Thymus (tissue), 11 donors: ENCODE measurements at regions not wholly inside any gene's neighbourhood (a gene's known extent, or its start where the extent isn't known, plus 50 kb on each side); places are given as distances from the start of the nearest gene placed in this dataset.

ENCODE experiments used
- DNase-seq, 9 donors: peaks; one replicate each; pipeline ENCODE4 v3.0.0-alpha.2; 2013; ENCODE audit warnings: low spot score in 9 of 9, low read depth in 6 of 9, missing footprints in 1 of 9
- H3K27ac ChIP-seq, 2 donors: one replicate each; pipeline ENCODE4 v1.5.1; 2013; ENCODE audit warnings: control low read depth in 1 of 2, low read depth in 1 of 2, low read length in 1 of 2, mild to moderate bottlenecking in 1 of 2, moderate library complexity in 1 of 2
- H3K27me3 ChIP-seq, 2 donors: one replicate each; pipeline ENCODE4 v1.5.1; 2013; ENCODE audit warnings: low read length in 1 of 2; ENCODE audit not compliant: control insufficient read depth in 2 of 2, insufficient read depth in 1 of 2
- H3K36me3 ChIP-seq, 2 donors: one replicate each; pipeline ENCODE4 v1.5.1; 2013; ENCODE audit warnings: low read length in 1 of 2, mild to moderate bottlenecking in 1 of 2, moderate library complexity in 1 of 2; ENCODE audit not compliant: control insufficient read depth in 2 of 2, insufficient read depth in 2 of 2
- H3K4me1 ChIP-seq, 2 donors: one replicate each; pipeline ENCODE4 v1.5.1; 2013; ENCODE audit warnings: low read length in 2 of 2; ENCODE audit not compliant: control insufficient read depth in 2 of 2, insufficient read depth in 2 of 2
- H3K4me3 ChIP-seq, 2 donors: one replicate each; pipeline ENCODE4 v1.5.1; 2013; ENCODE audit warnings: low read length in 2 of 2, control low read depth in 1 of 2, mild to moderate bottlenecking in 1 of 2
- H3K9me3 ChIP-seq, 2 donors: one replicate each; pipeline ENCODE4 v1.5.1; 2013; ENCODE audit warnings: low read length in 1 of 2, mild to moderate bottlenecking in 1 of 2; ENCODE audit not compliant: control insufficient read depth in 2 of 2, insufficient read depth in 1 of 2
- WGBS: extraction: QIAGEN DNeasy Blood & Tissue Kit; methylation state at CpG from one replicate; pipeline ENCODE4 v1.1.7; 2013; 5-methylcytosine and 5-hydroxymethylcytosine counted together
- donor health status: healthy.

- no peaks in the 10 kb centered on the region for H3K27me3 ChIP-seq
- 98% methylated on average over 9 of the region's 9 CpGs for WGBS
- H3K4me3 ChIP-seq, result no peak overlapping the region
- no peaks in the 10 kb centered on the region for H3K9me3 ChIP-seq
- no peaks in the 10 kb centered on the region for H3K4me1 ChIP-seq
- no peaks in the 10 kb centered on the region for H3K36me3 ChIP-seq
- no peak for DNase-seq
- no peak overlapping the region for H3K27ac ChIP-seq
Measured at GRCh38 chr11:95486979-95487378, 256.0 kb upstream of the SESN3 start.

- Histone ChIP-seq H3K4me1 (no peaks in the 10 kb centered on the region), H3K27ac (no peak overlapping the region), H3K36me3 (no peaks in the 10 kb centered on the region), H3K27me3 (no peaks in the 10 kb centered on the region), H3K9me3 (no peaks in the 10 kb centered on the region), H3K4me3 (no peak overlapping the region)
- no peak for DNase-seq
- 100% methylated on average over 2 of the region's 2 CpGs for WGBS
Measured at GRCh38 chr11:95486466-95486865, 255.5 kb upstream of the SESN3 start.

DNA sequence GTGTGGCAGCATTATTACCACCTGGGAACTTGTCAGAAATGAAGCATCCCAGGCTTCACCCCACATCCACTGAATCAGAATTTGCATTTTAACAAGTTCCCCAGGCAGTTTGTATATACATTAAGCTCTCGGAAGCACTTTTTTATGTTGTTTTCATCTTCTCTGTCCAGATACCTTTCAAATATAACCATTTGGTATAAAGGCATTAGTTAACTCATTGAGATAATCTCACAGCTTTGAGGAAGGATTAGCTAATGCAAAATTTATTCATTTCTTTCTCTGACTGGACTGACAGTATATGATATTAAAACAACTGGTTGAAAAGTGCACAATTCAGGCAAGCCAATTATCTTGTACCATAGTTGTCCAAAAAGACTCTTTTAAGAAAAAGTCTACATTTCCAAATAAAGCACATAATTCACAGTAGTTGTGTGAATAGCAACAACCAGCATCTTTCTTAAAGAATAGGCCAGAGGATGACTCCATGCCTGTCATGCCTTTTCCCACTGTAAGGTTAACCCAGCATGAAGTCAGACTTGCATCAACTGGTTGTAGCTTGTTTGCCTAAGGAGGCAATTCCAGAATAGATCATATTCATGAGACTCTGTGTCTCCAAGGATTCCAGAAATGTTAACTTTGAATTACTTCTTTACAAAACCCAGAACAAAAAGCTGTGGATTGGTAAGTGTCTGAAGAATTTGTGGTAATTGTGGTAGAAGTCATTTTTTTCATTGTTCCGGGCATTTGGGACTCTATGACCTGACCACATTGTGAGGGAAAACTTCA lies 254.3 kb upstream of the SESN3 start:
- H3K36me3 ChIP-seq, result no peaks in the 10 kb centered on the region
- no peaks in the 10 kb centered on the region for H3K9me3 ChIP-seq
- no peak overlapping the region for H3K27ac ChIP-seq
- H3K4me1 ChIP-seq, result no peaks in the 10 kb centered on the region
- DNase-seq, result no peak
- no peaks in the 10 kb centered on the region for H3K27me3 ChIP-seq
- WGBS, result 93% methylated on average over 2 of the region's 2 CpGs
- no peak overlapping the region for H3K4me3 ChIP-seq

DNA sequence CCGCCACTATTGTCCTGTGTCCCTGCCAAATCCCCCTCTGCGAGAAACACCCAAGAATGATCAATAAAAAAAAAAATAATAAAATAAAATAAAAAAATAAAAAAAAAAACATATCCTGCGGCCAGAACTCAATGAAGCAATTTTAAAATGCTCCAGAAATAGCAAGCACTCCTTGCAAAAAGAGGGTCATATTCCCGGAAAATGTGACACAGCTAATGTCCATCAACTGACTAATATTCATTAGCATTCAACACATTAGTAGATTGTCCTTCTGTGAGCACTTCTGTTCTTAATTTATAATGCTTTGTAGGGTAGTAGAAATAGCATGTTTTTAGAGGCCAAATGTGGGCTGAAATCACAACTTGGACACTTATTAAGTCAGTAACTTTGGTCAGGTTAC lies 252.3 kb upstream of the SESN3 start:
- H3K27me3 ChIP-seq, result no peaks in the 10 kb centered on the region
- H3K9me3 ChIP-seq, result no peaks in the 10 kb centered on the region
- no peak for DNase-seq
- H3K27ac ChIP-seq, result no peak overlapping the region
- no peaks in the 10 kb centered on the region for H3K4me1 ChIP-seq
- H3K4me3 ChIP-seq, result no peak overlapping the region
- no peaks in the 10 kb centered on the region for H3K36me3 ChIP-seq
- 98% methylated on average over 4 of the region's 4 CpGs for WGBS

GRCh38 chr11:95478003-95478402 lies 247.0 kb upstream of the SESN3 start:
- no peak overlapping the region for H3K27ac ChIP-seq
- H3K27me3 ChIP-seq, result no peaks in the 10 kb centered on the region
- no peaks in the 10 kb centered on the region for H3K36me3 ChIP-seq
- no peaks in the 10 kb centered on the region for H3K4me1 ChIP-seq
- no peak for DNase-seq
- no peak overlapping the region for H3K4me3 ChIP-seq
- no peaks in the 10 kb centered on the region for H3K9me3 ChIP-seq

GRCh38 chr11:95469258-95469657 lies 238.3 kb upstream of the SESN3 start:
- H3K4me1 ChIP-seq, result no peaks in the 10 kb centered on the region
- H3K9me3 ChIP-seq, result no peaks in the 10 kb centered on the region
- DNase-seq, result no peak
- no peaks in the 10 kb centered on the region for H3K36me3 ChIP-seq
- no peak overlapping the region for H3K4me3 ChIP-seq
- 97% methylated on average over 2 of the region's 2 CpGs for WGBS
- no peaks in the 10 kb centered on the region for H3K27me3 ChIP-seq
- no peak overlapping the region for H3K27ac ChIP-seq

DNA sequence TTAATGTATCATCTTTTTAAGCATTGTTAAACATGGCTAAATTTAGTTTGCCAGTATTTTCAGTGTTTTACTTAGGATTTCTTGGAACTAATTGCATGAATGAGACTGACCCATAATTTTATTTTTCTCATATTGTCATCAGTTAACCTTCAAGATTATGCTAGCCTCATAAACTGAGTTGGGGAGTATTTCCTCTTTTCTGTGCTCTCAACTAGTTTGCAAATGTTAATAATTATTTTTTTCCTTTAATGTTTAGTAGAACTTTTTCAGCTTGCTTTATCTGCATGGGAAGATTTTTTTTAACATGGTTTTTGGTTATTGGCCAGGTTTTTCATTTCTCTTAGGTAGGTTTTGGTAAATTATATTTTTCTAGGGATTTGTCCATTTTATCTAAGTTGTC lies 235.4 kb upstream of the SESN3 start:
- Histone ChIP-seq H3K4me3 (no peak overlapping the region), H3K27me3 (no peaks in the 10 kb centered on the region)
- no peak for DNase-seq

GRCh38 chr11:95465887-95466286 lies 234.9 kb upstream of the SESN3 start:
- no peak overlapping the region for H3K4me3 ChIP-seq
- no peak overlapping the region for H3K27ac ChIP-seq
- 96% methylated on average over 7 of the region's 7 CpGs for WGBS
- no peaks in the 10 kb centered on the region for H3K4me1 ChIP-seq
- DNase-seq, result no peak
- H3K9me3 ChIP-seq, result no peaks in the 10 kb centered on the region
- H3K27me3 ChIP-seq, result no peaks in the 10 kb centered on the region
- H3K36me3 ChIP-seq, result no peaks in the 10 kb centered on the region

More for the DNA sequence above, 235.4 kb upstream of the SESN3 start:
- H3K9me3 ChIP-seq, result no peaks in the 10 kb centered on the region
- no peak overlapping the region for H3K27ac ChIP-seq
- H3K36me3 ChIP-seq, result no peaks in the 10 kb centered on the region
- no peaks in the 10 kb centered on the region for H3K4me1 ChIP-seq

DNA sequence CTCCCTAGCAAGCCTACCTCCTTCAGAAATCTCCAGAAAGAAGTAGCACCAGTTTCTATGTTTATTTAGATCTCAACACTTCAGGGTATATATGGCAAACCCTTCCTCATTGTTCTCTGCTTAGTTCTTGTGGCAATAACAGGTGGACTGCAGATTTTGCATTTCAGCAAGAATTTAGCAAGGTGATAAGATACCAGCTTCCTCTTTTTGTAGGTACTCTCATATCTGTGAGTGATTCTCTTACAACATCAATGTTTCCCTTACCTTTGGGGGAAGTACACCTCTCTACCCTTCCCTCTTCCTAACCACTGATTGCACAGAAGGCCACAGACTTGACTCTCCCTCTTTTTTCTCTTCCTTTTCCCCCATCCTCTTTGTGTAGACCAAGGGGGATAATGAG lies 230.9 kb upstream of the SESN3 start:
- H3K9me3 ChIP-seq, result no peaks in the 10 kb centered on the region
- H3K36me3 ChIP-seq, result no peaks in the 10 kb centered on the region
- no peak overlapping the region for H3K4me3 ChIP-seq
- H3K27ac ChIP-seq, result no peak overlapping the region
- no peaks in the 10 kb centered on the region for H3K4me1 ChIP-seq
- DNase-seq, result no peak
- H3K27me3 ChIP-seq, result no peaks in the 10 kb centered on the region

DNA sequence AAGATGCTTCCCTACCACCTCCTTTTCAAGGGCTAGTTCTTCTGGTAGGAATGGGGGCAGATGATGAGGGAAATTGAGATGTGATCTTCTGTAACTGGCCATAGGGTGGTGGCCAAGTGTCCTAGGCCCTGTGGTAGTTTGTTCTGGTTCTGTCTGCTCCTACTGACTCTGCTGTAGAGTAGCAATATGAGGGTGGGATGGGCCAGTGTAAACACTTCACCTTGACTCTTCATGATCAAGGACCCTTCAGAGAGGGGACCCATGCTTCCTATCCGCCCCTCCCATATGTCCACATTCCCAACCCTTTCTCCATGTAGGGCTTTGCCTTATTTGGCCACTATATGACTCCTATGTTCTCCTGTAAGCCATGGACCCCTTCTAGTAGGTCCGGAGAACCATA lies 230.3 kb upstream of the SESN3 start:
- no peaks in the 10 kb centered on the region for H3K4me1 ChIP-seq
- H3K4me3 ChIP-seq, result no peak overlapping the region
- 74% methylated on average over 2 of the region's 2 CpGs for WGBS
- DNase-seq, result no peak
- H3K9me3 ChIP-seq, result no peaks in the 10 kb centered on the region
- H3K27me3 ChIP-seq, result no peaks in the 10 kb centered on the region
- no peak overlapping the region for H3K27ac ChIP-seq
- no peaks in the 10 kb centered on the region for H3K36me3 ChIP-seq
